ENCODE measurements at regions not wholly inside any gene's neighbourhood (a gene's known extent, or its start where the extent isn't known, plus 50 kb on each side); places are given as distances from the start of the nearest gene placed in this dataset.

- TF ChIP-seq CTCF (IDR thresholded peaks at IDR 0.05): no peak
- no peak for TF ChIP-seq POLR2A (IDR thresholded peaks at IDR 0.05)
Measured at GRCh38 chr3:110495201-110495927, 576.3 kb upstream of the NECTIN3 start.

Measured in Peyer's patch (tissue), 4 donors.